ENCODE measurements at regions not wholly inside any gene's neighbourhood (a gene's known extent, or its start where the extent isn't known, plus 50 kb on each side); places are given as distances from the start of the nearest gene placed in this dataset.

GRCh38 chr3:6074952-6075351 is 786.0 kb upstream of the GRM7 start:
- TF ChIP-seq CTCF (conservative IDR thresholded peaks at IDR 0.05; ENCODE audit: low read length) (no peak), EZH2phosphoT487 (IDR thresholded peaks at IDR 0.05; ENCODE audit: borderline replicate concordance) (no peak)
- Histone ChIP-seq H3K36me3 (ENCODE audit: insufficient read depth, low read length) (no peaks in the 10 kb centered on the region), H3K9ac (ENCODE audit: low read depth, low read length, poor library complexity, severe bottlenecking) (no peak overlapping the region)

GRCh38 chr3:6078436-6078835 is 782.5 kb upstream of the GRM7 start:
- H3K36me3 ChIP-seq (ENCODE audit: insufficient read depth, low read length), result no peaks in the 10 kb centered on the region
- no peak overlapping the region for H3K4me3 ChIP-seq (ENCODE audit: low read length, poor library complexity, severe bottlenecking)
- H2AFZ ChIP-seq (ENCODE audit: low read length), result no peak overlapping the region
- no peaks in the 10 kb centered on the region for H3K27me3 ChIP-seq (ENCODE audit: insufficient read depth, low read length, poor library complexity, severe bottlenecking)
- no peaks in the 10 kb centered on the region for H3F3A ChIP-seq (ENCODE audit: low read depth)
- H3K79me2 ChIP-seq (ENCODE audit: insufficient read depth, low read length), result no peaks in the 10 kb centered on the region
- no peak for TF ChIP-seq CTCF (conservative IDR thresholded peaks at IDR 0.05; ENCODE audit: low read length)
- TF ChIP-seq EZH2phosphoT487 (IDR thresholded peaks at IDR 0.05; ENCODE audit: borderline replicate concordance), result no peak
- no peaks in the 10 kb centered on the region for H4K20me1 ChIP-seq (ENCODE audit: insufficient read depth, low read length, poor library complexity, severe bottlenecking)
- no peaks in the 10 kb centered on the region for H3K9me3 ChIP-seq (ENCODE audit: insufficient read depth, low read depth, low read length)
- H3K9me2 ChIP-seq (replicated peaks; ENCODE audit: low read depth, low read length), result no peaks in the 10 kb centered on the region
- H3K9ac ChIP-seq (ENCODE audit: low read depth, low read length, poor library complexity, severe bottlenecking), result no peak overlapping the region
- no peak overlapping the region for H3K4me2 ChIP-seq (ENCODE audit: low read depth, low read length, poor library complexity, severe bottlenecking)
- no peaks in the 10 kb centered on the region for H3K4me1 ChIP-seq (ENCODE audit: insufficient read depth, low read length, poor library complexity, severe bottlenecking)

More at GRCh38 chr3:6074952-6075351, 786.0 kb upstream of the GRM7 start:
- Histone ChIP-seq H3K4me1 (ENCODE audit: insufficient read depth, low read length, poor library complexity, severe bottlenecking) (no peaks in the 10 kb centered on the region), H3F3A (ENCODE audit: low read depth) (no peaks in the 10 kb centered on the region), H3K27me3 (ENCODE audit: insufficient read depth, low read length, poor library complexity, severe bottlenecking) (no peaks in the 10 kb centered on the region), H2AFZ (ENCODE audit: low read length) (no peak overlapping the region), H3K9me3 (ENCODE audit: insufficient read depth, low read depth, low read length) (no peaks in the 10 kb centered on the region), H4K20me1 (ENCODE audit: insufficient read depth, low read length, poor library complexity, severe bottlenecking) (no peaks in the 10 kb centered on the region), H3K79me2 (ENCODE audit: insufficient read depth, low read length) (no peaks in the 10 kb centered on the region), H3K9me2 (replicated peaks; ENCODE audit: low read depth, low read length) (no peaks in the 10 kb centered on the region), H3K4me2 (ENCODE audit: low read depth, low read length, poor library complexity, severe bottlenecking) (no peak overlapping the region), H3K4me3 (ENCODE audit: low read length, poor library complexity, severe bottlenecking) (no peak overlapping the region)

- Histone ChIP-seq H3K36me3 (ENCODE audit: insufficient read depth, low read length) (no peaks in the 10 kb centered on the region), H3K4me3 (ENCODE audit: low read length, poor library complexity, severe bottlenecking) (no peak overlapping the region), H3K79me2 (ENCODE audit: insufficient read depth, low read length) (no peaks in the 10 kb centered on the region), H3K9ac (ENCODE audit: low read depth, low read length, poor library complexity, severe bottlenecking) (no peak overlapping the region), H3K27me3 (ENCODE audit: insufficient read depth, low read length, poor library complexity, severe bottlenecking) (no peaks in the 10 kb centered on the region), H3F3A (ENCODE audit: low read depth) (no peaks in the 10 kb centered on the region), H3K4me1 (ENCODE audit: insufficient read depth, low read length, poor library complexity, severe bottlenecking) (no peaks in the 10 kb centered on the region), H2AFZ (ENCODE audit: low read length) (no peak overlapping the region), H3K4me2 (ENCODE audit: low read depth, low read length, poor library complexity, severe bottlenecking) (no peak overlapping the region), H3K9me3 (ENCODE audit: insufficient read depth, low read depth, low read length) (no peaks in the 10 kb centered on the region), H3K9me2 (replicated peaks; ENCODE audit: low read depth, low read length) (no peaks in the 10 kb centered on the region), H4K20me1 (ENCODE audit: insufficient read depth, low read length, poor library complexity, severe bottlenecking) (no peaks in the 10 kb centered on the region)
- TF ChIP-seq CTCF (conservative IDR thresholded peaks at IDR 0.05; ENCODE audit: low read length), result no peak
- no peak for TF ChIP-seq EZH2phosphoT487 (IDR thresholded peaks at IDR 0.05; ENCODE audit: borderline replicate concordance)
These were observed 781.9 kb upstream of the GRM7 start for GRCh38 chr3:6079011-6079410.

Data from Loucy (cell line).